ENCODE measurements at regions not wholly inside any gene's neighbourhood (a gene's known extent, or its start where the extent isn't known, plus 50 kb on each side); places are given as distances from the start of the nearest gene placed in this dataset.
A peak's percentile ranks its signal among the peaks of the same experiment; 100 is the strongest.

GRCh38 chr13:75222031-75222430, 259.9 kb downstream of the TBC1D4 start:
- Histone ChIP-seq H3K4me1 (no peaks in the 10 kb centered on the region), H3K27ac (no peak overlapping the region), H3K4me3 (no peak overlapping the region), H3K36me3 (no peaks in the 10 kb centered on the region), H3K9ac (ENCODE audit: low read depth in 2 of 2, low read length in 2 of 2) (no peak overlapping the region), H3K27me3 (no peaks in the 10 kb centered on the region), H3K9me3 (no peaks in the 10 kb centered on the region)
- no peak for DNase-seq
- TF ChIP-seq, protein P1, sequence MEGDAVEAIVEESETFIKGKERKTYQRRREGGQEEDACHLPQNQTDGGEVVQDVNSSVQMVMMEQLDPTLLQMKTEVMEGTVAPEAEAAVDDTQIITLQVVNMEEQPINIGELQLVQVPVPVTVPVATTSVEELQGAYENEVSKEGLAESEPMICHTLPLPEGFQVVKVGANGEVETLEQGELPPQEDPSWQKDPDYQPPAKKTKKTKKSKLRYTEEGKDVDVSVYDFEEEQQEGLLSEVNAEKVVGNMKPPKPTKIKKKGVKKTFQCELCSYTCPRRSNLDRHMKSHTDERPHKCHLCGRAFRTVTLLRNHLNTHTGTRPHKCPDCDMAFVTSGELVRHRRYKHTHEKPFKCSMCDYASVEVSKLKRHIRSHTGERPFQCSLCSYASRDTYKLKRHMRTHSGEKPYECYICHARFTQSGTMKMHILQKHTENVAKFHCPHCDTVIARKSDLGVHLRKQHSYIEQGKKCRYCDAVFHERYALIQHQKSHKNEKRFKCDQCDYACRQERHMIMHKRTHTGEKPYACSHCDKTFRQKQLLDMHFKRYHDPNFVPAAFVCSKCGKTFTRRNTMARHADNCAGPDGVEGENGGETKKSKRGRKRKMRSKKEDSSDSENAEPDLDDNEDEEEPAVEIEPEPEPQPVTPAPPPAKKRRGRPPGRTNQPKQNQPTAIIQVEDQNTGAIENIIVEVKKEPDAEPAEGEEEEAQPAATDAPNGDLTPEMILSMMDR (IDR thresholded peaks at IDR 0.05), result no peak
- intact Hi-C loops (cut with DNase I), result loop anchor here (5.0 kb wide), 1 partner anchor 1470 kb away; no protein-coding TSS in a partner anchor

DNA sequence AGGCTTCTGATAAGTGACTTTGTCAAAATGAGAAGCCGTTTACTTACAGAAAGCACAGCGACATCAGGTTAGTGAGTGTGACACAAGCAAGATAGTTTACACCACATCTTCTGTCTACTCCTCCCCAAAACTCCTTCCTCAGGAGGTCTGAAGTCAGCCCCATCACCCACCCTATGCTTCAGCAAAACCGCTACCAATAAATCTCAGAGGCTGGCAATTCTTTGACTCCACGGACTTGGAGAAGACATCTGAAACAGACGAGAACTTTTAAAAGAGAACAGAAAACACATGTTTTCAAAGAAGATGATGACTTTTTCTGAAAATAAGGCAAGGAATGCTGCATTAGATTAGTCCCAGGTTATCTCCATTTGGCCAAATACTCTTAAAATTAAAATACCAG, 261.1 kb downstream of the TBC1D4 start:
- H3K36me3 ChIP-seq, result no peaks in the 10 kb centered on the region
- H3K4me3 ChIP-seq, result no peak overlapping the region
- no peaks in the 10 kb centered on the region for H3K9me3 ChIP-seq
- intact Hi-C loops (cut with DNase I), result loop anchor here (5.0 kb wide), 1 partner anchor 1469 kb away; no protein-coding TSS in a partner anchor
- TF ChIP-seq, protein P1 (IDR thresholded peaks at IDR 0.05), result no peak
- no peak for DNase-seq
- no peaks in the 10 kb centered on the region for H3K4me1 ChIP-seq
- H3K9ac ChIP-seq (ENCODE audit: low read depth in 2 of 2, low read length in 2 of 2), result no peak overlapping the region
- H3K27me3 ChIP-seq, result no peaks in the 10 kb centered on the region
- no peak overlapping the region for H3K27ac ChIP-seq

GRCh38 chr13:75220238-75220542, 261.8 kb downstream of the TBC1D4 start:
- Histone ChIP-seq H3K9me3 (no peaks in the 10 kb centered on the region), H3K4me3 (no peak overlapping the region), H3K9ac (ENCODE audit: low read depth in 2 of 2, low read length in 2 of 2) (no peak overlapping the region), H3K4me1 (no peaks in the 10 kb centered on the region), H3K27ac (no peak overlapping the region), H3K27me3 (no peaks in the 10 kb centered on the region), H3K36me3 (no peaks in the 10 kb centered on the region)
- no peak for DNase-seq
- TF ChIP-seq, protein P1 (IDR thresholded peaks at IDR 0.05), result no peak
- intact Hi-C loops (cut with DNase I), result loop anchor here (5.0 kb wide), 1 partner anchor 1468 kb away; no protein-coding TSS in a partner anchor

- TF ChIP-seq, protein P1 (IDR thresholded peaks at IDR 0.05), result peak; percentile 92
- H3K36me3 ChIP-seq, result no peaks in the 10 kb centered on the region
- no peaks in the 10 kb centered on the region for H3K27me3 ChIP-seq
- H3K9ac ChIP-seq (ENCODE audit: low read depth in 2 of 2, low read length in 2 of 2), result no peak overlapping the region
- intact Hi-C loops (cut with DNase I), result loop anchor here (5.0 kb wide), 2 partner anchors 1382 to 1467 kb away; no protein-coding TSS in a partner anchor
- H3K27ac ChIP-seq, result no peak overlapping the region
- H3K4me3 ChIP-seq, result peak overlapping the region; percentile 8
- no peaks in the 10 kb centered on the region for H3K4me1 ChIP-seq
- DNase-seq, result peak; percentile 84
- no peaks in the 10 kb centered on the region for H3K9me3 ChIP-seq
Measured at GRCh38 chr13:75219479-75220237, 262.3 kb downstream of the TBC1D4 start.

DNA sequence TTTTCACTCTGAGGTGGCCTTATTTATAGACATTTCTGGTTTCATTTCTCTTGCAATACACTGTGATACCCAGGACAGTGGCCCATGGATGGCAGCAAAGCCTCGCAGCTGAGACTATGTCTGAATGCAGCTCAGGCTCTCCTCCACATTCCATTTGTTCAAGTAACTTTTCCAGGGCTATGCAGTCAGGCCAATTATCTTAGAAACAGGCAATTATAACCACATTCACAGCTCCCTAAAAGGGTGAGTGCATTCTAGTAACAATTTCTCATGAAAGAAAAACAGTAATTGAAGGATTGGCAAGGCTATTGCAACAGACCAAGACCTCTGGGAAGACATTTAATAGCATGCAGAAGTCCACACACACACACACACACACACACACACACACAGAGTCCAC, 264.0 kb downstream of the TBC1D4 start:
- TF ChIP-seq, protein P1 (IDR thresholded peaks at IDR 0.05), result no peak
- no peak overlapping the region for H3K4me3 ChIP-seq
- H3K27ac ChIP-seq, result no peak overlapping the region
- no peaks in the 10 kb centered on the region for H3K9me3 ChIP-seq
- no peak for DNase-seq
- no peaks in the 10 kb centered on the region for H3K27me3 ChIP-seq
- no peak overlapping the region for H3K9ac ChIP-seq (ENCODE audit: low read depth in 2 of 2, low read length in 2 of 2)
- no peaks in the 10 kb centered on the region for H3K4me1 ChIP-seq
- no peaks in the 10 kb centered on the region for H3K36me3 ChIP-seq
- intact Hi-C loops (cut with DNase I), result loop anchor here (5.0 kb wide), 1 partner anchor 1381 kb away; no protein-coding TSS in a partner anchor

Measured in colonic mucosa (tissue), 4 donors.